GM13977 (cell line): ENCODE measurements at regions not wholly inside any gene's neighbourhood (a gene's known extent, or its start where the extent isn't known, plus 50 kb on each side); places are given as distances from the start of the nearest gene placed in this dataset.
"Not testable (repeated sequence)": the region's sequence is repeated elsewhere in the genome, so short reads cannot be mapped to it uniquely, and the experiment has no call there.

Source experiments
- DNase-seq: peaks from one replicate; pipeline ENCODE4 v3.0.0; 2012; ENCODE audit warnings: low spot score
- in situ Hi-C: fragments of 300-500 bp; cut with MboI; formaldehyde crosslinking; loops from one replicate; pipeline ENCODE4 v1.12.0; 2022; ENCODE audit warnings: low sequenced_read_pairs, low pct_unique_long_range_greater_than_20kb, mixed read lengths, inconsistent platforms; ENCODE audit not compliant: unreplicated experiment
- TF ChIP-seq, protein P1 (sequence below): IDR thresholded peaks from 2 replicates; pipeline ENCODE4 v1.5.1; 2012; ENCODE audit warnings: mild to moderate bottlenecking, control low read depth; ENCODE audit not compliant: insufficient read depth; ENCODE audit errors: extremely low read depth, missing control alignments

DNA sequence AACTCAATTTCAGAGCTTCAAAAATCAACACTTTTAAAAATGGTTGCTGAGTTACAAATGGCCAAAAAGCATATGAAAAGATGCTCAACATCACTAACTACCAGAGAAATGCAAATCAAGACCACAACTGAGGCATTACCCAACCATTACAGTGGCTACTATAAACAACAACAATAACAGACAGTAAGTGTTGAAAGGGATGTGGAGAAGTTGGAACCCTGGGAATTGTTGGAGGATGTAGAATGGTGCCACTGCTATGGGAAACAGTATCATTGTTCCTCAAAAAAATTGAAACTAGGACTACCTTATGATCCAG lies 173.3 kb upstream of the SPRED2 start:
- no peak for DNase-seq
- in situ Hi-C loops = no loop called here
- TF ChIP-seq, protein P1, sequence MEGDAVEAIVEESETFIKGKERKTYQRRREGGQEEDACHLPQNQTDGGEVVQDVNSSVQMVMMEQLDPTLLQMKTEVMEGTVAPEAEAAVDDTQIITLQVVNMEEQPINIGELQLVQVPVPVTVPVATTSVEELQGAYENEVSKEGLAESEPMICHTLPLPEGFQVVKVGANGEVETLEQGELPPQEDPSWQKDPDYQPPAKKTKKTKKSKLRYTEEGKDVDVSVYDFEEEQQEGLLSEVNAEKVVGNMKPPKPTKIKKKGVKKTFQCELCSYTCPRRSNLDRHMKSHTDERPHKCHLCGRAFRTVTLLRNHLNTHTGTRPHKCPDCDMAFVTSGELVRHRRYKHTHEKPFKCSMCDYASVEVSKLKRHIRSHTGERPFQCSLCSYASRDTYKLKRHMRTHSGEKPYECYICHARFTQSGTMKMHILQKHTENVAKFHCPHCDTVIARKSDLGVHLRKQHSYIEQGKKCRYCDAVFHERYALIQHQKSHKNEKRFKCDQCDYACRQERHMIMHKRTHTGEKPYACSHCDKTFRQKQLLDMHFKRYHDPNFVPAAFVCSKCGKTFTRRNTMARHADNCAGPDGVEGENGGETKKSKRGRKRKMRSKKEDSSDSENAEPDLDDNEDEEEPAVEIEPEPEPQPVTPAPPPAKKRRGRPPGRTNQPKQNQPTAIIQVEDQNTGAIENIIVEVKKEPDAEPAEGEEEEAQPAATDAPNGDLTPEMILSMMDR = no peak

DNA sequence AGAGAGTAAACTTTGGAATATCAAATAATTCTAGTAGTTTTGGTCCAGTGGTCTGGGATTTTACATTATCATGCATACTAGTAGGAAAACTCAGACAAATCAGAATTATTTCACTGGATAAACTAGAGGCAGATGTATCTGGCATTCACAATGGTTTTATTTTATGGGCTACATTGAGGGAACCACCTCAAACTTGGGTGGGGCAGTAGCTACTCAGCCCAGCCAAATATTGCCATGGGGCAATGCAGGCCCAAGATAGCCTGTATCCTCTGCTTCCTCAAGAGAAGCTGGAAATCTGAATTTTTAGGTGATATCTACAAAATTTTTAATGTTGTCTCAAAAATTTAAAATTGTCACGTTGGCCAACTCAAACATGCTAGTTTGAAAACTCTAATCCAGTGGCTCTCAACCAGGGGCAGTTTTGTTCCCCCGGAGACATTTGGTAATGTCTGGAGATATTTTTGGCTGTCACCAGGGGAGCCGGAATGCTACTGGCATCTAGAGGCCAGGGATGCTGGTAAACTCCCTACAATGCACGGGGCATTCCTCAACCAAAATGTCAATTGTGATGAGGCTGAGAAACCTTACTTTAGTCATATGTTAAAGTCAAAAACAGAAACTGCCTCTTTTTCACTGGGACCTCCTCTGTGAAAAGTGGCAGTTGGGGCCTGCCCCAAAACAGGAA lies 172.8 kb upstream of the SPRED2 start:
- in situ Hi-C loops = no loop called here
- TF ChIP-seq, protein P1 = no peak
- DNase-seq = no peak

DNA sequence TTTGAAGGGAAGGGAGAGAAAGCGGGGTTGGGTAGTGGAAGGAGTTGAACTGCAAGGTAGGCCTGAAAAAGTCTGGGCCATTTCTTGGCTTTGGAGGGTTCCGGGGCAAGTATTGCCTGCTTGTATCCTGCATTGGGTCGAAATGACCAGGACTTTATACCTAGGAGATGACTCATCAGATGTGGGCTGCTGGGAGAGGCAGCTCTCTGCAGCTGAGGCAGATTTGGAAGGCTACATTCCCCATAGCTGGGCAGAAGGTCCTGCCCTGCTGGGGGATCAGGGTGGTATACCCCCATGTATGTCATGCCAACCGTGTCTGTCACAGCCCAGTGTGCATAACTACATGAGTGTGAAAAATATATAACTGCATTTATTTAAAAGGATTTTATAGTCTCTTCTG lies 171.8 kb upstream of the SPRED2 start:
- TF ChIP-seq, protein P1 = no peak
- in situ Hi-C loops = no loop called here
- no peak for DNase-seq

DNA sequence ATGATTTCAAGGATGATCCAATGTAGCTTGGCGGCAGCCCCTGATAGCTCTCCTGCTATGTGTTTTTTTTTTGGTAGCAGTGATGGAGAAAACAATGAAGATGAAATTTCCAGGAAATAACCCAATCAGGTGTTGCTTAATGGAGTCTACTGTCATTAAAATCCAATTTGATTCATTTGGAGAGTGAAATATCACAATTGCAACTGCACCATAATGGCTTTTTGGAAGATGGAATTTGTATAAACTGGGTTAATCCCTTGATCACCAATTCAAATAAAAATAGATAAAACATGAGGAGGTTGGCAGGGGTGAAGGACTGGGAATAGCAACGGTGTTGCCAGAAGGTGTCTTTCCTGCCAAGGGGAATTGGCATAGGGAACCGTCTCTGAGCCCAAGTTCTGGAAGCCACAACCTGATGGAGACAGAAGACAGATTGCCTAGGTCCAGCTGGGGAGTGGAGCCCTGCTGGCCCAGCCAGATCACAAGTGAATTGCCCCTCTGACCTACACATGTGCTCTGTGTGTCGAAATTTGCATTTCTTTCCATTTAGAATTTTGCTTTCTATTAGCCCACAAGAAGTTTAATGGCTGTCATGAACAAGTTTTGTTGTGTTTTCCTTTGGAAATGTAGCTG lies 170.3 kb upstream of the SPRED2 start:
- DNase-seq = no peak

DNA sequence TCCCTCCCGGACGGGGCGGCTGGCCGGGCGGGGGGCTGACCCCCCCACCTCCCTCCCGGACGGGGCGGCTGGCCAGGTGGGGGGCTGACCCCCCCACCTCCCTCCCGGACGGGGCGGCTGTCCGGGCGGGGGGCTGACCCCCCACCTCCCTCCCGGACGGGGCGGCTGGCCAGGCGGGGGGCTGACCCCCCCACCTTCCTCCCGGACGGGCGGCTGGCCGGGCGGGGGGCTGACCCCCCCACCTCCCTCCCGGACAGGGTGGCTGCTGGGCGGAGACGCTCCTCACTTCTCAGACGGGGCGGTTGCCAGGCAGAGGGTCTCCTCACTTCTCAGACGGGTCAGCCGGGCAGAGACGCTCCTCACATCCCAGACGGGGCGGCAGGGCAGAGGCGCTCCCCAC lies 168.5 kb upstream of the SPRED2 start:
- in situ Hi-C loops = not testable (repeated sequence)

More for the DNA sequence above, 170.3 kb upstream of the SPRED2 start:
- TF ChIP-seq, protein P1 = no peak
- in situ Hi-C loops = no loop called here

DNA sequence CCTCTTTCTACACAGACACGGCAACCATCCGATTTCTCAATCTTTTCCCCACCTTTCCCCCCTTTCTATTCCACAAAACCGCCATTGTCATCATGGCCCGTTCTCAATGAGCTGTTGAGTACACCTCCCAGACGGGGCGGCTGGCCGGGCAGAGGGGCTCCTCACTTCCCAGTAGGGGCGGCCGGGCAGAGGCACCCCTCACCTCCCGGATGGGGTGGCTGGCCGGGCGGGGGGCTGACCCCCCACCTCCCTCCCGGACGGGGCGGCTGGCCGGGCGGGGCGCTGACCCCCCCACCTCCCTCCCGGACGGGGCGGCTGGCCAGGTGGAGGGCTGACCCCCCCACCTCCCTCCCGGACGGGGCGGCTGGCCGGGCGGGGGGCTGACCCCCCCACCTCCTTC lies 168.0 kb upstream of the SPRED2 start:
- DNase-seq, in situ Hi-C loops: not testable (repeated sequence)

More for the DNA sequence above, 168.5 kb upstream of the SPRED2 start:
- not testable (repeated sequence) for DNase-seq

DNA sequence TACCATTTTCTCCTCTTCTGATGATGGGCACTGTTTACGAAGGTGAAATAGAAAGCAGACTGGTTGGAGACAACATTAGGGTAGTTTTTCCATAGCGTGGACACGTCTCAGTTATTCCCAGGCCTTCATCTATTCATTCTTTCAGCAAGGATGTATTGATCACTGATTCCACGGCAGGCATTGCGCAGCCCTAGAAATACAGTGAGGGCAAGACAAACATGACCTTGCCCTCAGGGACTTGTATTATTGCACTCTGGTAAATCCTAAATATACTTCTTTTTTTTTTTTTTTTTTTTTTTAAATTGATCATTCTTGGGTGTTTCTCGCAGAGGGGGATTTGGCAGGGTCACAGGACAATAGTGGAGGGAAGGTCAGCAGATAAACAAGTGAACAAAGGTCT lies 167.3 kb upstream of the SPRED2 start:
- in situ Hi-C loops = no loop called here
- TF ChIP-seq, protein P1 = no peak
- DNase-seq = no peak
